ENCODE measurements at regions not wholly inside any gene's neighbourhood (a gene's known extent, or its start where the extent isn't known, plus 50 kb on each side); places are given as distances from the start of the nearest gene placed in this dataset.

DNA sequence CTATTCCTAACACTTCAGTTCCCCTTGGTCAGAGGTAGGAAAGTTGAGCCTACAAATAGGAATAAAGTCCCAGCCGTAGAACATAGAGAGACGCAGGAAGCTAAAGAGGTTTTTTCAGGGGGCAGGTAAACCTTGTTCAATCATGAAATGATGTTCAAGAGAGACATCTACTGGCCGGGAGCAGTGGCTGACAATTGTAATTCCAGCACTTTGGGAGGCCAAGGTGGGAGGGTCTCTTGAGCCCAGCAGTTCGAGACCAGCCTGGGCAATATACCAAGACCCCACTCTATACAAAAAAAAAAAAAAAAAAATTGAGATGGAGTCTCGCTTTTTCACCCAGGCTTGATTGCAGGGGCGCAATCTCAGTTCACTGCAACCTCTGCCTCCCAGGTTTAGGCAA, 66.7 kb upstream of the DNAJC10 start:
- ATAC-seq: peak; percentile 92
- peak; percentile 43 for TF ChIP-seq CTCF (IDR thresholded peaks at IDR 0.05)
- TF ChIP-seq, protein P1, sequence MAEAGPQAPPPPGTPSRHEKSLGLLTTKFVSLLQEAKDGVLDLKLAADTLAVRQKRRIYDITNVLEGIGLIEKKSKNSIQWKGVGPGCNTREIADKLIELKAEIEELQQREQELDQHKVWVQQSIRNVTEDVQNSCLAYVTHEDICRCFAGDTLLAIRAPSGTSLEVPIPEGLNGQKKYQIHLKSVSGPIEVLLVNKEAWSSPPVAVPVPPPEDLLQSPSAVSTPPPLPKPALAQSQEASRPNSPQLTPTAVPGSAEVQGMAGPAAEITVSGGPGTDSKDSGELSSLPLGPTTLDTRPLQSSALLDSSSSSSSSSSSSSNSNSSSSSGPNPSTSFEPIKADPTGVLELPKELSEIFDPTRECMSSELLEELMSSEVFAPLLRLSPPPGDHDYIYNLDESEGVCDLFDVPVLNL (CRISPR knock-in tag; IDR thresholded peaks at IDR 0.05; ENCODE audit: borderline replicate concordance, low read depth): no peak
- TF ChIP-seq ZNF121 (CRISPR knock-in tag; IDR thresholded peaks at IDR 0.05): peak; percentile 96
- no peak for TF ChIP-seq KAT7 (CRISPR knock-in tag; IDR thresholded peaks at IDR 0.05; ENCODE audit: borderline replicate concordance)
- 0 out of 2 replicates have a peak, but pooled peaks have one; percentile 38 for TF ChIP-seq GTF2I (CRISPR knock-in tag; conservative IDR thresholded peaks at IDR 0.05)
- TF ChIP-seq, protein P2, sequence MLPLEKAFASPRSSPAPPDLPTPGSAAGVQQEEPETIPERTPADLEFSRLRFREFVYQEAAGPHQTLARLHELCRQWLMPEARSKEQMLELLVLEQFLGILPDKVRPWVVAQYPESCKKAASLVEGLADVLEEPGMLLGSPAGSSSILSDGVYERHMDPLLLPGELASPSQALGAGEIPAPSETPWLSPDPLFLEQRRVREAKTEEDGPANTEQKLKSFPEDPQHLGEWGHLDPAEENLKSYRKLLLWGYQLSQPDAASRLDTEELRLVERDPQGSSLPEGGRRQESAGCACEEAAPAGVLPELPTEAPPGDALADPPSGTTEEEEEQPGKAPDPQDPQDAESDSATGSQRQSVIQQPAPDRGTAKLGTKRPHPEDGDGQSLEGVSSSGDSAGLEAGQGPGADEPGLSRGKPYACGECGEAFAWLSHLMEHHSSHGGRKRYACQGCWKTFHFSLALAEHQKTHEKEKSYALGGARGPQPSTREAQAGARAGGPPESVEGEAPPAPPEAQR (CRISPR knock-in tag; IDR thresholded peaks at IDR 0.05): no peak
- no peak for TF ChIP-seq GABPB1 (CRISPR knock-in tag; IDR thresholded peaks at IDR 0.05)
- TF ChIP-seq ZNF232 (CRISPR knock-in tag; IDR thresholded peaks at IDR 0.05): no peak
- TF ChIP-seq TEAD4 (CRISPR knock-in tag; IDR thresholded peaks at IDR 0.05): no peak
- no peak for TF ChIP-seq RELA (CRISPR knock-in tag; IDR thresholded peaks at IDR 0.05; ENCODE audit: borderline replicate concordance)
- Mint-ChIP-seq H3K4me3 (no peak overlapping the region), H3K4me1 (peaks cover 12% of the 10 kb centered on the region), H3K9me3 (peaks cover 4% of the 10 kb centered on the region; the same call in 1 of the 2 replicates), H3K27ac (no peak overlapping the region), H3K36me3 (no peaks in the 10 kb centered on the region), H3K27me3 (ENCODE audit: low read depth) (no peaks in the 10 kb centered on the region)
- ChIA-PET CTCF (interaction anchor here (0.6 to 2.5 kb wide), 28 partner anchors 12 to 674 kb away, joined by 3 to 41 read pairs (median 3); partner anchors contain the start of genes DNAJC10 and PDE1A), POLR2A (interaction anchor here (0.6 to 0.7 kb wide), 2 partner anchors 334 to 459 kb away, joined by 3 to 4 read pairs; no protein-coding TSS in a partner anchor)
- peak; percentile 53 for DNase-seq (ENCODE audit: low spot score)

- DNase-seq (ENCODE audit: low spot score): no peak
- H3K27me3 Mint-ChIP-seq (ENCODE audit: low read depth): no peaks in the 10 kb centered on the region
- peaks cover 12% of the 10 kb centered on the region for H3K4me1 Mint-ChIP-seq
- ATAC-seq: no peak
- no peak overlapping the region for H3K27ac Mint-ChIP-seq
- no peaks in the 10 kb centered on the region for H3K9me3 Mint-ChIP-seq
- no peaks in the 10 kb centered on the region for H3K36me3 Mint-ChIP-seq
- POLR2A ChIA-PET: interaction anchor here (0.6 kb wide), 1 partner anchor 40 kb away, joined by 3 read pairs; no protein-coding TSS in a partner anchor
- no peak overlapping the region for H3K4me3 Mint-ChIP-seq
- TF ChIP-seq, protein P3, sequence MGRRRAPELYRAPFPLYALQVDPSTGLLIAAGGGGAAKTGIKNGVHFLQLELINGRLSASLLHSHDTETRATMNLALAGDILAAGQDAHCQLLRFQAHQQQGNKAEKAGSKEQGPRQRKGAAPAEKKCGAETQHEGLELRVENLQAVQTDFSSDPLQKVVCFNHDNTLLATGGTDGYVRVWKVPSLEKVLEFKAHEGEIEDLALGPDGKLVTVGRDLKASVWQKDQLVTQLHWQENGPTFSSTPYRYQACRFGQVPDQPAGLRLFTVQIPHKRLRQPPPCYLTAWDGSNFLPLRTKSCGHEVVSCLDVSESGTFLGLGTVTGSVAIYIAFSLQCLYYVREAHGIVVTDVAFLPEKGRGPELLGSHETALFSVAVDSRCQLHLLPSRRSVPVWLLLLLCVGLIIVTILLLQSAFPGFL (CRISPR knock-in tag; IDR thresholded peaks at IDR 0.05; ENCODE audit: borderline replicate concordance): no peak
- TF ChIP-seq HMGA2 (CRISPR knock-in tag; IDR thresholded peaks at IDR 0.05): no peak
- no peak for TF ChIP-seq USF1 (CRISPR knock-in tag; IDR thresholded peaks at IDR 0.05)
- TF ChIP-seq, protein P4, sequence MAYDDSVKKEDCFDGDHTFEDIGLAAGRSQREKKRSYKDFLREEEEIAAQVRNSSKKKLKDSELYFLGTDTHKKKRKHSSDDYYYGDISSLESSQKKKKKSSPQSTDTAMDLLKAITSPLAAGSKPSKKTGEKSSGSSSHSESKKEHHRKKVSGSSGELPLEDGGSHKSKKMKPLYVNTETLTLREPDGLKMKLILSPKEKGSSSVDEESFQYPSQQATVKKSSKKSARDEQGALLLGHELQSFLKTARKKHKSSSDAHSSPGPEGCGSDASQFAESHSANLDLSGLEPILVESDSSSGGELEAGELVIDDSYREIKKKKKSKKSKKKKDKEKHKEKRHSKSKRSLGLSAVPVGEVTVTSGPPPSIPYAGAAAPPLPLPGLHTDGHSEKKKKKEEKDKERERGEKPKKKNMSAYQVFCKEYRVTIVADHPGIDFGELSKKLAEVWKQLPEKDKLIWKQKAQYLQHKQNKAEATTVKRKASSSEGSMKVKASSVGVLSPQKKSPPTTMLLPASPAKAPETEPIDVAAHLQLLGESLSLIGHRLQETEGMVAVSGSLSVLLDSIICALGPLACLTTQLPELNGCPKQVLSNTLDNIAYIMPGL (CRISPR knock-in tag; IDR thresholded peaks at IDR 0.05): no peak
- TF ChIP-seq CTCF (IDR thresholded peaks at IDR 0.05): peak; percentile 49; the same call in 1 of the 2 replicates
- TF ChIP-seq ZNF671 (CRISPR knock-in tag; IDR thresholded peaks at IDR 0.05): no peak
- TF ChIP-seq ZMAT4 (CRISPR knock-in tag; IDR thresholded peaks at IDR 0.05): no peak
- TF ChIP-seq, protein P5, sequence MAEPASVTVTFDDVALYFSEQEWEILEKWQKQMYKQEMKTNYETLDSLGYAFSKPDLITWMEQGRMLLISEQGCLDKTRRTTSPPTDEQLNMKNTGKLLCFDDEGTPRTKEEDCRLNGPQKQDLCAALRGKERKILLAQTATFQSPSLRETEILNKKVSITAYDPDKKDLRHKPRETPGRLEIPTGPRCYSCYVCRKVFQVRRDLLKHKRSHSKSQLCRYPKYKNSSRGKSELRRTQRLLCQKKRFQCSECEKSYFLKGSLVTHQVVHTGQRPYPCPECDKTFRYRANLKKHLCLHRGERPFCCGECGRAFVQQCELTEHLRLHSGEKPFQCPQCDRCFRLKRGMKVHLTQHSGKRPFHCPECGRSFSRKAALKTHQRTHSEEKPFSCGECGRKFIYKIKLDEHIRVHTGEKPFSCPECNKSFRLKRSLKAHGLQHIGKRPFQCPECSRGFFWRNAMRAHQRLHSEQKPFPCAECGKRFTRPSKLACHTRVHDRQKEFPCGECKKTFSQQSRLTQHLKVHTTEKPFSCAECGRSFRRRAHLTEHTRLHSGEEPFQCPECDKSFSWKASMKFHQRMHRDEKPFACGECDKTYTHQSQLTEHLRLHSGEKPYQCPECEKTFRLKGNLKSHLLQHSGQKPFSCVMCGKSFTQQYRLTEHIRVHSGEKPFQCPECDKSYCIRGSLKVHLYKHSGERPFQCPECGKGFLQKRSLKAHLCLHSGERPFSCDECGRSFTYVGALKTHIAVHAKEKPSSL (CRISPR knock-in tag; conservative IDR thresholded peaks at IDR 0.05): 0 out of 2 replicates have a peak, but pooled peaks have one; percentile 10
- CTCF ChIA-PET: no interaction called here
Measured at GRCh38 chr2:182650704-182651103, 65.4 kb upstream of the DNAJC10 start.

All from WTC11 (cell line).